ENCODE measurements at regions not wholly inside any gene's neighbourhood (a gene's known extent, or its start where the extent isn't known, plus 50 kb on each side); places are given as distances from the start of the nearest gene placed in this dataset.

DNA sequence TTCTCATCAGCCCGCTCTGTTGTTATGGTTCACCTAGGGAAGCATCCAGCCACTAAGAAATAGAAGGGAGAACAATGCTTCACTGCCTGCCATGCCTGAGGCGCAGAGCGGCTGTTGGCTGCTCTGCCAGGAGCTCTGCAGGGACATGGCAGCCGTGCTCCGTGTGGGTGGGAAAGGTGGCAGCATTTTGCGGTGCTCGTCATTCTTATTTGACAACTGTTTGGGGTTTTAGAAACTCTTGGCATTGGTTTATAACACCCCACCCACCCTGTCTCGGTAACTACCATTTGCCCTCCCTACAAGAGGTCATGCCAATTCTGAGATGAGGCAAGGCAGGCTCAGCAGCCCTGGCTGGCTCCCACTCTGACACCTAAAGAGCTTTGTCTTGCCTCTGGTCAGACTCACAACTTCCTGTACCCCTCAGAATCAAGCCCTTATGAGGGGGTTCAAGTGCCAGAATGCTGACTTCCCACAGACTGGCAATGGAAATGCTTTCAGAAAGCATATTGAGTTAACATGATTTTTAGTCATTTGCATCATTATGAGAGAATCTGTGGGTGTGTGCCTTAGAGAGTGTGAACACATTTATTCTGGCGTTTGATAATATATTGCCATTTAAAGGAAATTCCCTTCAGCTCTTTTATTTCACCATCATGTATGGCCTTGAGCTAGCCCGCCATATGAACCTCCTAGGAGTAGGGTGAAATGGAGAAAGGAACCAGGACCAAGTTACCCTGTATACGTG lies 288.0 kb upstream of the ANKRD55 start:
- no peak for DNase-seq (ENCODE audit: low read depth in 2 of 3, low spot score in 1 of 3)

DNA sequence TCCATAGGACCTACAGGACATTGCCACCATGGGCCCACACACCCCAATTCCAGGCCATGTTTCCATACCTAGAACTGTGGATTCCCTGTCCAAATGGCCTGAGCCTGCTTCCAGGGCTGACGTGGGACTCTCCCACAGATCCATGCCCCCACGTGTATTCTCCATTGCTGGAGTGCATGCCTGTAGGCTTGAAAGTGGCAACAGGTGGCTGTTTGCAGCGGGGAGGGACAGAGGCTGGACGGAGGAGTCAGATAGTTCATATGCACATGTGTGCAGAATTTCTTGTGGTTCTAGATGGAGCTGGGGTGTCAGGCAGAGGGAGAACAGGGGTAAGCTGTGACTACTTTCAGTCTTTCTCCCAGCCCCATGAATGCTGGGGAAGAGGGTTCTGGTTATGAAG lies 285.7 kb upstream of the ANKRD55 start:
- no peak for DNase-seq (ENCODE audit: low read depth in 2 of 3, low spot score in 1 of 3)

DNA sequence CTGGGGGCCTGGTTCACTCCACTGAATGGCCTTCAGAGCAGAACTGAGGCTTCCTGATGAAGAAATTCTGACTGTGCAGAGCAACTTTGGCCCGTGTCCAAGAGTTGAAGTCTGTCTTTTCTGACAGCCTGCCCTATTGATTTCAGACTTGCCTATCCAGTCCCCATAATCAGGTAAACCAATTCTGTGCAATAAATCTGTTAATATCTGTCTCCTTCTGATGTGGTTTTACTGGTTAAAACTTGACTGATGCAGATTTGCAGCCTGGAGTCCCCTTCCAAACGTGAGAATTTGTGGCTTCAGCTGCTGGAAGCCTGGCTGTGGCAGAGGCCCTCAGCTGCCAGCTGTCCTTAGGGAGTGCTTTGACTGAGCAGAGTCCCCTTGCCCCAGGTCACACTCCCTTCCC lies 283.9 kb upstream of the ANKRD55 start:
- no peak for DNase-seq (ENCODE audit: low read depth in 2 of 3, low spot score in 1 of 3)

DNA sequence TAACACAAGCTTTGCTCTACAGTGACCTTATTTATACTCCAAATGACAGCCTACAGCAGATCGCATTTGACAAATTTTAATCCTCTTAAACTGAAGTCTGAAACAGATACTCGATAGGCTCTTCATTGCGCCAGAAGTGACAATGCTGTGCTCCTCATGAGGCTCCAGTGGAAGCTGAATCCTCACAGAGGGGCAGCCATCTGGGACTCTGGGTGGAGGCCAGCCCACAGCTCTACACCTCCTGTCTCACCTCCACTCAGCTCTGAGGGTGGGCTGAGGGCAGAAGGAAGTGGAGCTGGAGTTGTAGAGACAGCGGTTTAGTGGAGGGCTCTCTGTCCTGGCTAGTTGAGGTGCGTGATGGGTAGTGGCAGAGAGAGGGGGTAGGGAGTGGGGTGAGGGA lies 283.3 kb upstream of the ANKRD55 start:
- no peak for DNase-seq (ENCODE audit: low read depth in 2 of 3, low spot score in 1 of 3)

DNA sequence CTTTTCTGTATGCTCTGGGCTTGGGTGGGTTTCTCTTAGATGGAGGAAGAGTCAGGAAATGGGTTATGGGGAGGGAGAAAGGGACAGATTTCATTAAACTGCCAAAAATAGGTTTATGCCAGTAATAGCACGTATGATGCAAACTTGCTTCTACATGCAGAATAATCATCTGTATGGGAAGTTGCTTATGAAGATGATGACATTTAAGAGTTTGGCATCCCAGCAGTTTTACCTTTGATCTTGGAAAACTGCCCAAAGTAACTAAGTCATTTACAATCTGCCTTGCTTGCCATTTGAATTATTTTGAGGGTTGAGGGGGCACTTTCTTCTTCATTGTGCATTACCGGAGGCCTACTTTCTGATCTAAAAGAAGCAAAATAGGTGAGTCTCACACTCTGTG lies 282.9 kb upstream of the ANKRD55 start:
- DNase-seq (ENCODE audit: low read depth in 2 of 3, low spot score in 1 of 3): no peak

DNA sequence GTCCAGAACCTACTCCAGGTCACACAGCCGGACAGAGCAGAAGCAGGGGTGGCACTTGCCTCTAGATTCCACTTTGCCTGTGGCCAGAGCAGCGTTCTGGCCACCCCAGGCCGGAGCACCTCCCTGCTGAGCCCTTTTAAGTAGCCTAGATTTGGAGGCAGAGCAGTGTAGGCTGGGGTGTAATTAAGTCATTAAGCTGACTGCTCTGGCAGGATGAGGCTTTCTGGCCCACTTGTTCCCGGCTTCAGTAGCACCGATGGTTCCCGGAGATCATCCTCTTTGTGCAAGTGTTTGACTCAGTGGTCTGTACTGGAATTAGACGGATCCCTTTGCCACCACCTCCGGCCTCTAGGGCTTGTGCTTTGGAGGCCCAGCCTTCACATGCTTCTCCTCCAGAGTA lies 281.9 kb upstream of the ANKRD55 start:
- DNase-seq (ENCODE audit: low read depth in 2 of 3, low spot score in 1 of 3): no peak

DNA sequence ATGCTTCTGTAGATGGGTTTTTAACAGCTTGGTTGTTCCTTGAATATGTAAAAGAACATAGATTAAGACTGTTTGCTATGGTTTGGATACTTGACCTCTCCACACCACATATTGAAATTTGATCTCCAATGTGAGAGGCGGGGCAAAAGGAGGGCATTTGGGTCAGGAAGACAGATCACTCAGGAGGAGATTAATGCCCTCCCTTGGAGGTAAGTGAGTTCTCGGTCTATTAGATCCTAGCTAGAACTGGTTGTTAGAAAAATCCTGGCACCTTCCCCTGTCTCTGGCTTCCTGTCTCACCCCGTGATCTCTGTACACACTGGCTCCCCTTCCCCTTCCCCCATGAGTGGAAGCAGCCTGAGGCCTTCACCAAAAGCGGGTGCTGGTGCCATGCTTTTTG lies 281.1 kb upstream of the ANKRD55 start:
- DNase-seq (ENCODE audit: low read depth in 2 of 3, low spot score in 1 of 3): no peak

DNA sequence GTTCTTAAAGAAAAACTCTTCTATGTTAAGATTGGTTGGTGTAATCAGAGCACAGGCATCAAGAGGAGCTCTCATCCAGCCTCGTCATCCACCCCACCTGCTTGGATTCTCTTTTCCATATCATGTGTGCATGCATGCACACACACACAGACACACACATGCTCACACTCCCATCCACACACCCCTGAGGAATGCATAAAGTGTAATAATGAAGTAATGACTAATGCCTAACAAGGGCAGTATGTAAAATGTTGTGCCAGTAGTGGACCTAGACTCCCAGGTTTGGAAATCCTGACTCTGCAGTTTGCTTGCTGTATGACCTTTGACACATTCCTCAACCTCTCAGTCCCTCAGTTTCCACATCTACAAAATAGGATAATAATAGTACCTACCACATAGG lies 280.0 kb upstream of the ANKRD55 start:
- no peak for DNase-seq (ENCODE audit: low read depth in 2 of 3, low spot score in 1 of 3)

DNA sequence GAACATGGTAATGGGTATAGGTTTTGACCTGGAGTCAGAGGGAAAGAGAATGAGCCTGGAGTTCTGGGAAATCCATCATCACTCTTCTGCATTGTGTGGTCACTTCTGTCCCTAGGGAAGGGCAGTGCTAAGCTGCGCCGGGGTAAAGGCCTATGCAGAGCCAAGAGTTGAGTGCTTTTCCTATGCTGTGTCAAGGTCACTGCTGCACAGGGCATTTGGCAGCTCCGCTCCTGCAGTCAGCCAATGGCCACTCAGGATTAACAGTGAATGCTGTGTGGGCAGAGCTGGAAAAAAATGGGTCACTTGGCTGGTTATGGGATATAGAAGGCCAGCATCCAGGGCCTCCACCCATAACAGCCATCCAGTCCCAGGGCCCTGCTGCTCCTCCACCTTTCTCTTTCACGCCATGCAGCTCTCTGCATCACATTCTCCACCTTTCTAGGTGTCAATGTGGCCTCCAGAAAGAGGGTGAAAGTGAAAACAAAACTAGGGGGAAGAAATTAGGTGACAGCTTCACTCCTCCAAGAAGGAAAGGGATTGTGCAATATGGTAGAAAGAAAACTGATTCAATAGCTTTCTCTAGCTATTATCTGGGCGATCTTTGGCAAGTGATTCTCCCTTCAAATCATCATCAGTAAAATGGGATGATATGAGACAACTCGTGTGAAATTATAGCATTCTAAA lies 279.3 kb upstream of the ANKRD55 start:
- DNase-seq (ENCODE audit: low read depth in 2 of 3, low spot score in 1 of 3): no peak

DNA sequence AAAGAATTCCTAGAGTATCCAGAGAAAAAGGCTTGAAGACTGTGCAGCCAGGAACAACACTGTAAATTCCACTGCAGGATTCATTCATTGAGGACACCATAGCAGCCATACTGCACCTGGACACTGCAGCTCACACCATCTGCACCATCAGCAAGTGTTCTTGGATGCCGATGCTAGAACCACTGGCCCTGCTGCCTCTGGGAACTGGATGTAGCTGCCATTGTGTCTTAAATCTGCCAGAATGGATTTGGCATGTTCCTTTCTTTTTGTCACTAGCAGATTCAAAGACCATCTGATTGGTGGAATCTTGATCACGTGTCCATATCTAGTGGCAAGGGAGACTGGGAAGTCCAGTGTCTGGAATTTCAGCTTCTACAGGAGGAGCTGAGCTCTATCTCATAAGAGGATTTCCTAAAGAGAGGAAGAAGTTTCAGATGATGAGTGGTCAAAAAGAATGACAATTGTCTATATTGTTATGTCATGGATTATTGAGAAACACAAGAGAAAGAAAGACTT lies 278.3 kb upstream of the ANKRD55 start:
- DNase-seq (ENCODE audit: low read depth in 2 of 3, low spot score in 1 of 3): no peak

DNA sequence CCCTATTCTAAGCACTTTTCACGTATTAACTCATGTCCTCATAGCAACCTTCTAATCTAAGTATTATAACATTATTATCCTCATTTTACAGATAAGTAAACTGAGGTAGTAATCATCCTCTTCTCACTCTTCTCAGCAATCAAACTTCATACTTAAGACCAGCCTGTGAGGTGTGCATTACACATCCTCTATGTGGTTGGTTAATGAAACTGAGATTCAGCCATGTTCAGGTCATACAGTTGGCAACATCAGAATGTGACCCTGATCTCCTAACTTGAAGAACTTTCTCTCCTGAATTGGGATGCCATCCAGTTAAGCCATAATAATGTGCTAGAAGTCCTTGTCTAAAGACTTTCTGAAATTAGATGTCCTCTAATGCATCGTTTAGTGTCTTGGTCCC lies 275.1 kb upstream of the ANKRD55 start:
- DNase-seq (ENCODE audit: low read depth in 2 of 3, low spot score in 1 of 3): no peak

DNA sequence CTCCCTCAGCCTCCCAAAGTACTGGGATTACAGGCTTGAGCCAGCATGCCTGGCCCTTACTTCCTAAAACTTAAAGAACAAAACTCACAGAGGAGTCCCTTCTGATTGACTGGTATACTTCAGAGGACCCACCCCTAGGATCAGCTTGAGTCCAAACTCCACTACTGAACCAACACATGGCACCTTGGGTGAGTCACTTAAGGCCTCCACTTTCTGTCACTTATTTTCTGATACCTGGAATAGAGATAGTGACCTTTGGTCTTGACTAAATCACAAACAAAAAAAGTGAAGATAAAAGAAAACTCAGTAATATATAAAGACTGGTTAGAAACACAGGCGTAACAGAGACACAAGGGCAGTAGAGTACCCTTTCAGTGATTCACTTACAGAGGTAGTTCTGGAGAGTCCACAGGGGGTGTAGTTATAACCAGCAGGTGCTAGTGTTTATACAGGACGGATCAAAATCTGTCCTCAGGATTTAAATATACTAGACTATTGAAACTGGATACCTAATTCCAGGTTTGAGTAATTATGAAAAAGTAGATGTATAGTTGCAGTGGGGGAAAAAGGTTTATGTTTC lies 274.3 kb upstream of the ANKRD55 start:
- DNase-seq (ENCODE audit: low read depth in 2 of 3, low spot score in 1 of 3): no peak

DNA sequence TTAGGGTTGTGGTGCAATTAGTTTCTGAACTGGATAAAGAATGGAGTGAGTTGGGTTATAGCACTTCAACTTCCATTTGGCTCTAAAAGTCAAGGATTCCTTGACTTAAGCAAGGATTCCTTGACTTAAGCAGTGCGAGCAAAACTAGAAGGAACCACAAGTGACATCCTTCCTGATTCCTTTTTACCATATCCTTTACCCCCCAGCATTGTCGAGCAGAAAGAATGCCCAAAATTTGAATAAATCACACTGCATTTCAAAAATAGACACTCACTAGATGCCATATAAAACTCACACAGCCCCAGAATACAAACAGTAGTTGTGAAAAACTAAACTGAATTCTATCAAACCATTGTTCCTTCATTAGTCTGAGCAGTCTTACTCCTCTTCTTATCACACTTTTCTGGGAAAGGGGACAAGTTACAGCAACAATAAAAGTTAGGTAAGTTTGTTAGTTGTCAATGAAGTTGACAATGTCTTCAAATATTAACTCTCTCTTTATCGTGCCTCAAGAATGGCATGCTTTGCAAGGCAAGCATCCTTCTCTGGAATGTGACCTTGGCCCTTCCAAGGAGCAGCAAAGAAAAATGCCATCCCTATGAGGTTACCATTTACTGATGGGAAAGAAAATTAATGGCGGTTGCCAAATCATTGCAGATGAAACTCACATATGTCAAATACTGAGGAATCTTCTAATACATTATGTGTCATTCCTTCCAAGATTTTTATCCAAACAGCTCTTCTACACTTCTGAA lies 273.3 kb upstream of the ANKRD55 start:
- DNase-seq (ENCODE audit: low read depth in 2 of 3, low spot score in 1 of 3): no peak

DNA sequence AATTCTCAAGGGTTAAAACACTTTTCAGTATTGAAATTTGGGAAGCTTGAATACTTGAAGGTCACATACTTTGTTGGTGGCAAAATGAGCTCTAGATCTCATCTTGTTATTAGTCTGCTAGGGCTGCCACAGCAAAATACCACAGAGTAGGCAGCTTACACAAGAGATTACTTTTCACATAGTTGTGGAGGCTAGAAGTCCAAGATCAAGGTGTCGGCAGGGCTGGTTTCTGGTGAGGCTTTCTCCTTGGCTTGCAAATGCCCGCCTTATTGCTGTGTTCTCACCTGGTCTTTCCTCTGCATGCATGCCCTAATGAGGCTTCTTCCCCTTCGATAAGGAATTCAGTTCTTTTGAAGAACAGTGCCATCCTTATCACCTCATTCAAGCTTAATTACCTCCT lies 270.8 kb upstream of the ANKRD55 start:
- no peak for DNase-seq (ENCODE audit: low read depth in 2 of 3, low spot score in 1 of 3)

DNA sequence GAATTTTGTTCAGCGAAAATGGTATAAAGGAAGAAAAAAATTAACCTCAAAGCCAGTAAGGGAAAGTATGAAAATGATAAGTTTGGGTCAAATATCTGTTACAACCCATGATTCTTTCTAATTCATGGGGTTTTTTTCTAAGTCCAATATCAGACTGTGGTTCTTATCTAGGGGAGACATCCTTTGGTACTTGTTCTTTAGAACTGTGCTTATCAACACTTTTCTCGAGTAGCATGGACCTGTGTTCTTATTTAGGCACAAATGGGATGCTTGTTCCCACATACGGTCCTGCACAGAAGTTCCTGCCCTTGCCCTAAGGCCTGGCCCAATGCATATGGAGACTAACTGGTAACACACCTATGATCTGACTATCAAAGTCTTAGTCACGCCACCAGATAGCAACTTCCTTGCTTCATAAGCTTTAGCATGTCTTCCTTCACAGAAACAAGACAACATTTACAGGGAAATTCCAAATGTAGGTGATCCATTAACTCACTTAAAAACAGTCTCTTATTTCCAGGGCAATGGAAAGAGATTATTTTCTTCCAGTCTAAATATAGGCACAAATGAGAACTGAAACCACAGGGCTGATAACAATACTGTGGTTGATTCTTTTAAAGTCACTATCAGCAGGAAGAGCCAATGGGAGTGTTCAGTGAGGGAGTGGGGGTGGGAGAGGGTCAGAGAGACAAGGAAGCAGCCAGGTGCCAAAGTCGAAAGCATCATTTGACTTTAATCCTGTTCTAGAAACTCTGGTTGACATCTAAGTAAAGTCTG lies 268.8 kb upstream of the ANKRD55 start:
- no peak for DNase-seq (ENCODE audit: low read depth in 2 of 3, low spot score in 1 of 3)

DNA sequence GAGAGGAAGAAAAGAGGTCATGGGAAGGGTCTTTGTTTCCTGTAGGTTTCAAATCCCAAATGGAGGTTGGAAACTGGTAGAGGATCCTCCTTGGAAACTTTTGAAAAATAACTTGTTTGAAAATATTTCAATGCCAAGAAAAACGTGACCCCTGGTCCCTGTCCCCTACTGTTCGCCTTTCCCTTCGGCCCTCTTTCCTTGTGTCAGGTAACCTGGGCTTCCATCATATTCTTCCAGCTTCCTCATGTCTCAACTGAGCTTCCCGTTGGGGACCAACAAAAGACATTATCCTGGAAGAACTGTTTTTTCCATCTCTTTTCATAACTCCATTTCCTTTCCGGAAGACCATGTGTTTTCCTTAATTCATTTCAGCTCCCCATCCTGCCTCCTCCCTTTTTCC lies 266.8 kb upstream of the ANKRD55 start:
- no peak for DNase-seq (ENCODE audit: low read depth in 2 of 3, low spot score in 1 of 3)

DNA sequence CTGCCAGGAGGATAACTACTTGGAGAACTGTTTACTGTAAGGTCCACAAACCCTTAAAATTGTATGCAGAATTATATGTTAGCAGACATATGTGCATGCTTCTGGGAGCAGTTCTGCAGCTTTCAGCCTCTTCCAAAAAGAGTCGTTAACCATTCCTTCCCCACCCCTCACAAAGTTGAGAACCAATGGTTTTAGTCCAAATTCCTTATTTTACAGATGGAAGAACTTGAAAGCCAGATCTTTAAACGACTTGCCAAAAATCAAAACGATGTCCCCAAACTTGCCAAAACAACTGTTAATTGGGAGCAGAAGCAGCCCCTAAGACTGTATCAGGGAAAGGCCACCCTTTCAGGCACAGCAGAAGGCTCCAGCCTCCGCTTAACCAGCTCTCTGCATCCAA lies 266.4 kb upstream of the ANKRD55 start:
- no peak for DNase-seq (ENCODE audit: low read depth in 2 of 3, low spot score in 1 of 3)

DNA sequence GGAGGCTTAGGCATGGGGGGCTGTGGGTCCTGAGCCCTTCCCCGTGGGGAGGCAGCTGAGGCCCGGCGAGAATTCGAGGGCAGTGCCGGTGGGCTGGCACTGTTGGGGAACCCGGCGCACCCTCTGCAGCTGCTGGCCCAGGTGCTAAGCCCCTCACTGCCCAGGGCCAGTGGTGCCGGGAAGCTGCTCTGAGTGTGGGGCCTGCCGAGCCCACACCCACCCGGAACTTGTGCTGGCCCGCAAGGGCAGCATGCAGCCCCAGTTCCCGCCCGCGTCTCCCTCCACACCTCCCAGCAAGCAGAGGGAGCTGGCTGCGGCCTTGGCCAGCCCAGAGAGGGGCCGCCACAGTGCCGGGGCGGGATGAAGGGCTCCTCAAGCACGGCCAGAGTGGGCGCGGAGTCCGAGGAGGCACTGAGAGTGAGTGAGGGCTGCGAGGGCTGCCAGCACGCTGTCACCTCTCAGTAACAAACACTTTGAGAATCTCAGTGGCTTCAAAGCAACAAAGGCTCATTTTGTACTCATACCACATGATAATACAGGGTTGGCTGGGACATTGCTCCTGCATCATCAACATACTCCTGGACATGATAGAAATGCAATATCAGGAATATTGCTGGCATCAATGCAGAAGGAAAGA lies 265.7 kb upstream of the ANKRD55 start:
- no peak for DNase-seq (ENCODE audit: low read depth in 2 of 3, low spot score in 1 of 3)

DNA sequence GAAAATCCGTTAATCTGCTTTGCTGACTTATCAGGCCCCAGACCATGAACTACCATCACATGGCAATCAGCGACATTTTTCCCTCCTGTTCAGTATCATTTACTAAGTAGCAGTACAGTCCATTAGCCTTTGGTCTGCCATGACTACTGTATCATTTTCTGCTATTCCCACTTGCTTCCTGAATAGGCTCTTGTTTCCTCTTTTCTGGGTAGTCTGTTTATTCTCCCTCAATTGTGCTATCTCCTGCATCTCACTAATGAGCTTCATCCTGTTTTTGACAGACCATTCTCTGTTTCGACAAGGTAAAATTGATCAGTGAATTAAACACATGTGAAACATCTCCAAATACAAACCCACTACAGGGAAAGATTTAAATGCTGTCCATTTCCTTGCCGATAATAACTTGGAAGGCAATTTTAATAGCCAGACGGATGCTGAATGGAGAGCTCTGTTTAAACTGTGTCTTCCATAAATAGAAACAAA lies 263.5 kb upstream of the ANKRD55 start:
- no peak for DNase-seq (ENCODE audit: low read depth in 2 of 3, low spot score in 1 of 3)

DNA sequence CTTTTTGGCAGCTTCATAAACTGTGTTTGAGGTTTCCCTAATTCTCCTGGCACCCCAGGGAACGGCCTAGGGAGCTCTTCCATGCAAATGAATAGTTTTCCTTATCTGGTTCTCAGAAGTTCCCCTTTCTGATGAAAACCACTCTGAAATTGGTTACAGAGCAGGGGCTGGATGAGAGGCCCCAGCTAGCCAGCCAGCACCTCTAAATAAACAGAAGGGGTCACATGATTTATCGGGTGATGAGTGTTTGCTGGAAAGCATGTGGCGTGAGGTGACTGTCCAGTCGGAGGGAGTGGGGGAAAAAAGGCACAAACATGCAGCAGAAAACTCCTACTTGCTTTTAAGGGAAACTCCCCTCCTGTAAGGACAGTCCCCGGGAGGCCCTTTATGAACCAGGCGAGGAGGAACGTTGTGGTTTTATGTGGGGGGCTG lies 261.2 kb upstream of the ANKRD55 start:
- DNase-seq (ENCODE audit: low read depth in 2 of 3, low spot score in 1 of 3): no peak

All from stimulated activated CD4-positive, alpha-beta T cell treated with anti-CD3 and anti-CD28 coated beads, Interleukin-12 subunit alpha, Interleukin-12 subunit beta, amount 100 ng/mL, for 48 hours (primary cell).